ENCODE measurements at regions not wholly inside any gene's neighbourhood (a gene's known extent, or its start where the extent isn't known, plus 50 kb on each side); places are given as distances from the start of the nearest gene placed in this dataset.

- TF ChIP-seq CTCF (IDR thresholded peaks at IDR 0.05) (no peak), POLR2A (IDR thresholded peaks at IDR 0.05) (no peak), POLR2AphosphoS5 (IDR thresholded peaks at IDR 0.05; ENCODE audit: insufficient read depth in 1 of 2, low read depth in 1 of 2) (no peak)
Observed at GRCh38 chr22:25370322-25370721, 150.9 kb downstream of the CRYBB2 start.

All from vagina (tissue), 2 donors.